ENCODE measurements at regions not wholly inside any gene's neighbourhood (a gene's known extent, or its start where the extent isn't known, plus 50 kb on each side); places are given as distances from the start of the nearest gene placed in this dataset.

DNA sequence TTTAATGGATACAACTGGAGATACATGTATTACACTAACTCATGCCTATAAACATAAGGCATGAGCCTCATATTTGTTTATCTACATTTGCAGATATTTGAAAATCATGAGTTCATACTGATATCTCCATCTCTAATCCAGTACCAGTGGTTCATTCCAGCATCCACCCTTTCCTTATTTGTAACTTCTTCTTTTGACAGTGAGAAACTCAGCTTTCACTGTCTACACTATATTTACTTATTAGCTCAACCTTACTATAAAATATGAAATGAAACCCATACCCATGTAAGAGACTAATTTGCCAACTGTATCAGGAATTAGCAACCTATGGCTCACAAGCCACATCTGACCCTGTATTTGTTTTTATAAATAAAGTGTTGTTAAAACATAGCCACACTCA, 161.9 kb upstream of the GPRIN3 start:
- Histone ChIP-seq H3K27me3 (ENCODE audit: low read depth) (no peaks in the 10 kb centered on the region), H3K4me3 (no peak overlapping the region), H3K4me1 (no peaks in the 10 kb centered on the region), H3K9me3 (replicated peaks) (no peaks in the 10 kb centered on the region), H3K36me3 (no peaks in the 10 kb centered on the region), H3K27ac (replicated peaks) (no peak overlapping the region)
- no peak for DNase-seq
- intact Hi-C loops (cut with micrococcal nuclease): no loop called here
- TF ChIP-seq, protein P1, sequence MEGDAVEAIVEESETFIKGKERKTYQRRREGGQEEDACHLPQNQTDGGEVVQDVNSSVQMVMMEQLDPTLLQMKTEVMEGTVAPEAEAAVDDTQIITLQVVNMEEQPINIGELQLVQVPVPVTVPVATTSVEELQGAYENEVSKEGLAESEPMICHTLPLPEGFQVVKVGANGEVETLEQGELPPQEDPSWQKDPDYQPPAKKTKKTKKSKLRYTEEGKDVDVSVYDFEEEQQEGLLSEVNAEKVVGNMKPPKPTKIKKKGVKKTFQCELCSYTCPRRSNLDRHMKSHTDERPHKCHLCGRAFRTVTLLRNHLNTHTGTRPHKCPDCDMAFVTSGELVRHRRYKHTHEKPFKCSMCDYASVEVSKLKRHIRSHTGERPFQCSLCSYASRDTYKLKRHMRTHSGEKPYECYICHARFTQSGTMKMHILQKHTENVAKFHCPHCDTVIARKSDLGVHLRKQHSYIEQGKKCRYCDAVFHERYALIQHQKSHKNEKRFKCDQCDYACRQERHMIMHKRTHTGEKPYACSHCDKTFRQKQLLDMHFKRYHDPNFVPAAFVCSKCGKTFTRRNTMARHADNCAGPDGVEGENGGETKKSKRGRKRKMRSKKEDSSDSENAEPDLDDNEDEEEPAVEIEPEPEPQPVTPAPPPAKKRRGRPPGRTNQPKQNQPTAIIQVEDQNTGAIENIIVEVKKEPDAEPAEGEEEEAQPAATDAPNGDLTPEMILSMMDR (IDR thresholded peaks at IDR 0.05; ENCODE audit: borderline replicate concordance): no peak

DNA sequence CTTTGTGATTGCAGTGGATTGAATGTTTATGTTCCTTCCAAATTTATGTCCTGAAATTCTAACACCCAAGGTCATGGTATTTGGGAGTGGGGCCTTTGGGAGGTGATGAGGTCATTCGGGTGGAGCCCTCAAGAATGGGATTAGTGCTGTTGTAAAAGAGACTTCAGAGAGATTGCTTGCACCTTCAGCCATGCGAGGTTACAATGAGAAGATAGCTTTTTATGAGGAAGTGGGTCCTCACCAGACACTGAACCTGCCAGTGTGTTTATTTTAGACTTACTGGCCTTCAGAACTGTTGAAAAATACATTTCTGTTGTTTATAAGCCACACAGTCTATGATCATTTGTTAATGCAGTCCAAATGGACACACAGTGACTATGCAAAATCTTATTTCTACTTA, 161.0 kb upstream of the GPRIN3 start:
- intact Hi-C loops (cut with micrococcal nuclease): no loop called here
- no peaks in the 10 kb centered on the region for H3K36me3 ChIP-seq
- no peak for DNase-seq
- no peak overlapping the region for H3K4me3 ChIP-seq
- no peaks in the 10 kb centered on the region for H3K9me3 ChIP-seq (replicated peaks)
- TF ChIP-seq, protein P1 (IDR thresholded peaks at IDR 0.05; ENCODE audit: borderline replicate concordance): no peak
- no peaks in the 10 kb centered on the region for H3K27me3 ChIP-seq (ENCODE audit: low read depth)
- H3K4me1 ChIP-seq: no peaks in the 10 kb centered on the region
- H3K27ac ChIP-seq (replicated peaks): no peak overlapping the region

DNA sequence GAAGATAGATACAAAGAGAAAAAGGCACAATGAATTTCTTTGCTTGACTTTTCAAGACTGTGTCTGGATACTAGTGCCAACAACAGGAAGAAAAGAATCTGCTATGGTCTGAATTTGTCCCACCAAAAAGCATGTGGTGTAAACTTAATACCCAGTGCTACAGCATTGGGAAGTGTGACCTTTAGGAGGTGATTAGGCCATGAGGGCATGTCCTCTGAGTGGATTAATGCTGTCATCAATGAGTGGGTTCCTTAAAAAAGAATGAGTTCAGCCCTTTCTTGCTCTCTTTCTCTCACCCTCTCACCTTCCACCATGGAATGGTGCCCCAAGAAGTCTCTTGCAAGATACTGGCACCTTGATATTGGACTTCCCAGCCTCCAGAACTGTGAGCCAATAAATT, 155.7 kb upstream of the GPRIN3 start:
- no peaks in the 10 kb centered on the region for H3K9me3 ChIP-seq (replicated peaks)
- H3K4me1 ChIP-seq: no peaks in the 10 kb centered on the region
- no peak overlapping the region for H3K4me3 ChIP-seq
- H3K36me3 ChIP-seq: no peaks in the 10 kb centered on the region
- TF ChIP-seq, protein P1 (IDR thresholded peaks at IDR 0.05; ENCODE audit: borderline replicate concordance): no peak
- no peaks in the 10 kb centered on the region for H3K27me3 ChIP-seq (ENCODE audit: low read depth)
- no peak overlapping the region for H3K27ac ChIP-seq (replicated peaks)
- no peak for DNase-seq
- intact Hi-C loops (cut with micrococcal nuclease): no loop called here

DNA sequence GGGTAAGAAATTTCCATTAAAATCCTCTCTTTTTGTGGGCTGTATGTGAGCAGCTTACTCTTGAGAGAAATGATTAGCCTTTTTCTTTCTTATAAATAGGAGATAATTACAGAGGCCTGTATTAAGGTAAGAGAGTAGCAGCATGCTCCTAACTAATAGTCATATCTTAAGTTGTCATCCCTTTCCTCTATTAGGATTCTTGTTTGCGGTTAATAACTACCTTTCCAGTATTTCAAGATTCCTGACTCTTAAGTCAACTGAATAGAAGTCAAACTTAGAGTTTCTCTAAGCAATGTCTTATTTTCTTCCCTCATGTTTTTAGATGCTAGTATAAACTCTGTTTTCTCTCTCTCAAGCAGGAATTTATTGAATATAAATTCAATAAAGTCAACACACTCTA, 139.9 kb upstream of the GPRIN3 start:
- no peak for DNase-seq
- Histone ChIP-seq H3K9me3 (replicated peaks) (peaks cover 32% of the 10 kb centered on the region), H3K27me3 (ENCODE audit: low read depth) (no peaks in the 10 kb centered on the region), H3K27ac (replicated peaks) (no peak overlapping the region), H3K4me3 (no peak overlapping the region), H3K4me1 (no peaks in the 10 kb centered on the region), H3K36me3 (peaks cover 8% of the 10 kb centered on the region)
- TF ChIP-seq, protein P1 (IDR thresholded peaks at IDR 0.05; ENCODE audit: borderline replicate concordance): no peak
- intact Hi-C loops (cut with micrococcal nuclease): no loop called here

DNA sequence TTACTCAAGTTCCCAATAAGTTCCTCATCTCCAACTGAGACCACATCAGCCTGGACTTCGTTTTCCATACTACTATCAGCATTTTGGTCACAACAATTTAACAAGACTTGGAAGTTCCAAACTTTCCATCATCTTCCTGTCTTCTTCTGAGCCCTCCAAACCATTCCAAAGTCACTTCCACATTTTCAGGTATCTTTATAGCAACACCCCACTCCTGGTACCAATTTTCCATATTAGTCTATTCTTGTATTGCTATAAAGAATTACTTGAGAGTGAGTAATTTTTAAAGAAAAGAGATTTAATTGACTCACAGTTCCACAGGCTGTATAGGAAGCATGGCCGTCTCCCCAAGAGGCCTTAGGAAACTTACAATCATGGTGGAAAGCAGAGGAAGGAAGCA, 138.6 kb upstream of the GPRIN3 start:
- Histone ChIP-seq H3K9me3 (replicated peaks) (peaks cover 32% of the 10 kb centered on the region), H3K4me1 (no peaks in the 10 kb centered on the region), H3K27ac (replicated peaks) (no peak overlapping the region), H3K27me3 (ENCODE audit: low read depth) (no peaks in the 10 kb centered on the region), H3K4me3 (no peak overlapping the region), H3K36me3 (peaks cover 8% of the 10 kb centered on the region)
- DNase-seq: no peak
- intact Hi-C loops (cut with micrococcal nuclease): no loop called here
- TF ChIP-seq, protein P1 (IDR thresholded peaks at IDR 0.05; ENCODE audit: borderline replicate concordance): no peak

DNA sequence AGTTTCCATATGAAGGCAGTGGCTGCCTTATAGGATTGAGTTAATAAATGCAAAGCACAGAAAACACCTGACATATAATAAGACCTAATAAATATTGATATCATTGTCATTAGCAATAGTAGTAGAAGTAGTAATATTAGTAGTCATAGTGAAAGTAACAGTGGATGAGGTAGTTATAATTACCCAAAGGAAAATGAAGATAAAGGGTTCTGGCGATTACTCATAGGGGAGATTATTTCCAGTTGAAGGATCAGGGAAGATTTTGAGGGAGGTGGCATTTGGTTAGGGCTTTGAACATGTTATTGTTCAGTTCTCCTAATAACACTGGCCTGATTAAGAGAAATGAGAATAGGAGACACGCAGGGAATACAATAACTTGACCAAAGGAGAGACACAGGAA, 131.9 kb upstream of the GPRIN3 start:
- TF ChIP-seq, protein P1 (IDR thresholded peaks at IDR 0.05; ENCODE audit: borderline replicate concordance): no peak
- Histone ChIP-seq H3K27ac (replicated peaks) (no peak overlapping the region), H3K36me3 (no peaks in the 10 kb centered on the region), H3K9me3 (replicated peaks) (peaks cover 2% of the 10 kb centered on the region), H3K4me3 (no peak overlapping the region), H3K4me1 (no peaks in the 10 kb centered on the region), H3K27me3 (ENCODE audit: low read depth) (no peaks in the 10 kb centered on the region)
- DNase-seq: no peak
- intact Hi-C loops (cut with micrococcal nuclease): loop anchor here (10.0 kb wide), 1 partner anchor 275 kb away; no protein-coding TSS in a partner anchor

All from left ventricle myocardium inferior (tissue), 1 donor.